NCI-H128 (cell line): ENCODE measurements at regions not wholly inside any gene's neighbourhood (a gene's known extent, or its start where the extent isn't known, plus 50 kb on each side); places are given as distances from the start of the nearest gene placed in this dataset.

Experiments
- DNase-seq: peaks from one replicate; lab custom pipeline; 2025; ENCODE audit not compliant: unreplicated experiment; lab: John Stamatoyannopoulos, UW

GRCh38 chr5:166936351-166936750 is 1355.1 kb upstream of the WWC1 start:
- no peak for DNase-seq

- no peak for DNase-seq
Observed at GRCh38 chr5:166938071-166938470, 1353.4 kb upstream of the WWC1 start.

- DNase-seq, result no peak
Observed at GRCh38 chr5:166942948-166943347, 1348.5 kb upstream of the WWC1 start.

GRCh38 chr5:166947045-166947444 is 1344.4 kb upstream of the WWC1 start:
- DNase-seq, result no peak

- DNase-seq, result no peak
Observed at GRCh38 chr5:166948679-166949078, 1342.8 kb upstream of the WWC1 start.

- no peak for DNase-seq
Observed at GRCh38 chr5:166952048-166952447, 1339.4 kb upstream of the WWC1 start.

- no peak for DNase-seq
Observed at GRCh38 chr5:166957782-166958181, 1333.7 kb upstream of the WWC1 start.

GRCh38 chr5:166959766-166960165 is 1331.7 kb upstream of the WWC1 start:
- no peak for DNase-seq

GRCh38 chr5:166961028-166961427 is 1330.4 kb upstream of the WWC1 start:
- DNase-seq, result no peak

GRCh38 chr5:166961913-166962312 is 1329.5 kb upstream of the WWC1 start:
- no peak for DNase-seq

- no peak for DNase-seq
Observed at GRCh38 chr5:166962461-166962860, 1329.0 kb upstream of the WWC1 start.

GRCh38 chr5:166963596-166963995 is 1327.8 kb upstream of the WWC1 start:
- DNase-seq, result no peak

- DNase-seq, result no peak
Observed at GRCh38 chr5:166977911-166978422, 1313.5 kb upstream of the WWC1 start.

- no peak for DNase-seq
Observed at GRCh38 chr5:166979307-166979895, 1312.0 kb upstream of the WWC1 start.

- DNase-seq, result no peak
Observed at GRCh38 chr5:166980666-166981065, 1310.8 kb upstream of the WWC1 start.

- no peak for DNase-seq
Observed at GRCh38 chr5:166982226-166982625, 1309.2 kb upstream of the WWC1 start.

- DNase-seq, result no peak
Observed at GRCh38 chr5:166991601-166992000, 1299.8 kb upstream of the WWC1 start.

GRCh38 chr5:166992108-166992507 is 1299.3 kb upstream of the WWC1 start:
- DNase-seq, result no peak

GRCh38 chr5:166992874-166993722 is 1298.3 kb upstream of the WWC1 start:
- DNase-seq, result no peak

GRCh38 chr5:166994226-166994625 is 1297.2 kb upstream of the WWC1 start:
- no peak for DNase-seq

- DNase-seq, result no peak
Observed at GRCh38 chr5:167001246-167001645, 1290.2 kb upstream of the WWC1 start.

GRCh38 chr5:167008705-167009104 is 1282.7 kb upstream of the WWC1 start:
- DNase-seq, result no peak
